Memory B cell (primary cell): ENCODE measurements at regions not wholly inside any gene's neighbourhood (a gene's known extent, or its start where the extent isn't known, plus 50 kb on each side); places are given as distances from the start of the nearest gene placed in this dataset.

Source experiments
- ATAC-seq: fragments of 150-1000 bp; cut with Tn5 transposase; 2 replicates; pipeline ENCODE4 v1.10.0; 2021; ENCODE audit warnings: low read depth, mild to moderate bottlenecking, moderate library complexity
- DNase-seq, 2 donors: peaks; one replicate each; pipeline ENCODE4 v3.0.0; 2022; ENCODE audit warnings: low spot score in 2 of 2
- H3K27ac Mint-ChIP-seq: one replicate; pipeline ENCODE4 v1.8.0; 2022; ENCODE audit warnings: mild to moderate bottlenecking, moderate library complexity, mixed read lengths
- H3K27me3 Mint-ChIP-seq: one replicate; pipeline ENCODE4 v1.8.0; 2022; ENCODE audit warnings: mixed read lengths
- H3K36me3 Mint-ChIP-seq: one replicate; pipeline ENCODE4 v1.8.0; 2022; ENCODE audit warnings: mild to moderate bottlenecking, mixed read lengths
- H3K4me1 Mint-ChIP-seq: one replicate; pipeline ENCODE4 v1.8.0; 2022; ENCODE audit warnings: mixed read lengths
- H3K4me3 Mint-ChIP-seq: one replicate; pipeline ENCODE4 v1.8.0; 2022; ENCODE audit warnings: mild to moderate bottlenecking, moderate library complexity, mixed read lengths
- H3K9me3 Mint-ChIP-seq: one replicate; pipeline ENCODE4 v1.8.0; 2022; ENCODE audit warnings: mixed read lengths

- Mint-ChIP-seq H3K27ac (no peak overlapping the region), H3K27me3 (no peaks in the 10 kb centered on the region), H3K36me3 (no peaks in the 10 kb centered on the region), H3K4me1 (no peaks in the 10 kb centered on the region), H3K4me3 (no peak overlapping the region), H3K9me3 (peaks cover 4% of the 10 kb centered on the region)
- DNase-seq (no peak), ATAC-seq (no peak)
Measured at GRCh38 chr4:63379750-63380522, 1029.3 kb downstream of the TECRL start.

- H3K36me3 Mint-ChIP-seq = no peaks in the 10 kb centered on the region
- ATAC-seq (no peak), DNase-seq (no peak)
- no peak overlapping the region for H3K4me3 Mint-ChIP-seq
- H3K27me3 Mint-ChIP-seq = no peaks in the 10 kb centered on the region
- no peak overlapping the region for H3K27ac Mint-ChIP-seq
- no peaks in the 10 kb centered on the region for H3K4me1 Mint-ChIP-seq
- H3K9me3 Mint-ChIP-seq = peaks cover 5% of the 10 kb centered on the region
Measured at GRCh38 chr4:63371001-63371400, 1038.2 kb downstream of the TECRL start.

DNA sequence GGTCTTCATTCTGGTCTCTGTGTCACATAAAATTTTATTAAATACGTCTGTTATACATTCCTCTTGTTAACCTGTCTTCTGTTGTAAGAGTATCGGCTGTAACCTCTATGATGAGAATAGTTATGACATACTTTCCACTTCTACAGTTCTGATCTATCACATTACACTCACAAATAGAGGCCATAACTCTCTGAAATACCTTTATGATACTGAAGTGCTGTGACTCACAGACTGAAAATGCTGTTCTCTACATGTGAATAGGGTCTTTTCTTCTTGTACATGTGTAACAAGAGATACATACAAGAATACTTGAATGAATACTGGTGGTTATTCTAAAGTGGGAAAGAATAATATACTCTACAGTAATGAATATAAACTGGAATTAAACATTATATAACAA lies 1047.6 kb downstream of the TECRL start:
- H3K4me1 Mint-ChIP-seq = no peaks in the 10 kb centered on the region
- no peak for DNase-seq
- no peak for ATAC-seq
- peaks cover 3% of the 10 kb centered on the region for H3K9me3 Mint-ChIP-seq
- H3K4me3 Mint-ChIP-seq = no peak overlapping the region
- H3K27me3 Mint-ChIP-seq = no peaks in the 10 kb centered on the region
- no peaks in the 10 kb centered on the region for H3K36me3 Mint-ChIP-seq
- H3K27ac Mint-ChIP-seq = no peak overlapping the region

- no peaks in the 10 kb centered on the region for H3K27me3 Mint-ChIP-seq
Measured at GRCh38 chr4:63361066-63361465, 1048.2 kb downstream of the TECRL start.

DNA sequence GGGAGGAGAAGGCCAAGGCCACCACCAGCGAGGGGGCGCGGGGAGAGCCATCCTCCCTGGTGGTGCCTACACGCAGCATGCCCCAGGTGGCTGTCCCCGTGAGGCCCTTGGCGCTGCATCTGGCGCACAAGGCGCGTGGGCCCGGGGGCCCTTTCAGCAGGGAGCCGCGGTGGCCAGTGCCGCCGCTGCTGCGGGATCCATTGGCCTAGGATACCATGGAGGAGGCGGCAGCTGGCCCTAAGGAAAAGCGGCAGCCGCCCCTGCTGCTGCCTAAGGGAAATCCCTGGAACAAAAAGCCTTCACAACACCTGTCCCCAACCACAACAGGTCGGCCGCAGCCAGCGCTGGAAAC lies 1059.6 kb downstream of the TECRL start:
- Mint-ChIP-seq H3K4me1 (no peaks in the 10 kb centered on the region), H3K27ac (no peak overlapping the region), H3K9me3 (peaks cover 4% of the 10 kb centered on the region), H3K36me3 (no peaks in the 10 kb centered on the region), H3K4me3 (no peak overlapping the region), H3K27me3 (no peaks in the 10 kb centered on the region)
- no peak for ATAC-seq
- DNase-seq = no peak

More at GRCh38 chr4:63361066-63361465, 1048.2 kb downstream of the TECRL start:
- no peaks in the 10 kb centered on the region for H3K36me3 Mint-ChIP-seq
- H3K9me3 Mint-ChIP-seq = peaks cover 3% of the 10 kb centered on the region
- no peak overlapping the region for H3K27ac Mint-ChIP-seq
- no peak overlapping the region for H3K4me3 Mint-ChIP-seq
- no peaks in the 10 kb centered on the region for H3K4me1 Mint-ChIP-seq
- no peak for ATAC-seq
- no peak for DNase-seq

DNA sequence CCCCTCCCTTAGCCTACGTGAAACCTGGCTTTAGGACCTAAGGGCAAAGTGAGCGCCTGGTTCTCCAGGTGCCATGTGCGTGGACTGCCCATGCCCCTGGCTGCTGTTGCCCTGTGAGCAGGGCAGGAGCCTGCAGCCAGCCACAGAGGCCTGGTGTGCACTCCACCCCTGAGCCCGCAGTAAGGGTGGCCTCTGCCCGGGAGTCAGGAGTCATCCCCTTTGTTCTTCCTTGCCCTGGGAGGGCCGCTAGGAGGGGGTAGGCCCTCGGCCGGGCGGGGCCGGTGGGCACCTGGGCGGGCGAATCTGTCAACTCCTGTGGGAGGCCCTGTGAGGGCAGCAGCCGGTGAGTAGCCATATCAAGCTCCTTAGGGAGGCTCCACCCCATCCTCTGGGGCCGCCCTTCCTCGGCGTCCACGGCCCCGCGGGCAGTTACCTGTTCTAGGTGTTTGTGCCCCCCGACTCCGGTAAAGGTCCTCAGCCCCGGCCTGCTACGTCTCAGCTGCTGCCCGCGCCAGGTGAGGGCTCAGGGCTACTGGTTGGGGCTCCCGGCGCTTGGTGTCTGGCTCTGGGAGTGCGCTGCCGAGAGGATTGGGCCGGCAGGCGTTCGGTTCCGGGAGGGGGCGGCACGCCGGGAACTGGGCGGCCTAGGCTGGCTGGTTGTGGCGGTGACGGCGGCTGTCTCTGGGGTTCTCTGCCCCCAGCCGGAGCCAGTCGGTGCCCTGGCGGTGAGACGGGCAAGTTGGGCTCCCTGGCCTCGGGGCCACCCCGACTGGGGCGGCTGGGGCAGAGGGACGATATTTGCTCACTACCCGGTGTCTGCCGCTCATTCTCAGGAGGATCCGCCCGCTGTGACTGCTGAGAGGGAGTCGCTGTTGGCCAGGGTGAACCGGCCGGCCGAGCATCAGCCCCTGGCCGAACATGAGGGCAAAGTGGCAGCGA lies 1060.2 kb downstream of the TECRL start:
- Mint-ChIP-seq H3K4me3 (no peak overlapping the region), H3K4me1 (no peaks in the 10 kb centered on the region), H3K27ac (no peak overlapping the region), H3K9me3 (peaks cover 2% of the 10 kb centered on the region), H3K36me3 (no peaks in the 10 kb centered on the region), H3K27me3 (no peaks in the 10 kb centered on the region)
- no peak for ATAC-seq
- no peak for DNase-seq

GRCh38 chr4:63325140-63325539 lies 1084.1 kb downstream of the TECRL start:
- Mint-ChIP-seq H3K4me1 (no peaks in the 10 kb centered on the region), H3K27ac (no peak overlapping the region), H3K9me3 (peaks cover 9% of the 10 kb centered on the region), H3K4me3 (no peak overlapping the region), H3K27me3 (no peaks in the 10 kb centered on the region), H3K36me3 (no peaks in the 10 kb centered on the region)
- no peak for ATAC-seq
- no peak for DNase-seq

- Mint-ChIP-seq H3K4me1 (no peaks in the 10 kb centered on the region), H3K27ac (no peak overlapping the region), H3K36me3 (no peaks in the 10 kb centered on the region), H3K9me3 (peaks cover 2% of the 10 kb centered on the region), H3K4me3 (no peak overlapping the region), H3K27me3 (no peaks in the 10 kb centered on the region)
- DNase-seq = no peak
- no peak for ATAC-seq
Measured at GRCh38 chr4:63316633-63317032, 1092.6 kb downstream of the TECRL start.

GRCh38 chr4:63315651-63316050 lies 1093.6 kb downstream of the TECRL start:
- DNase-seq (no peak), ATAC-seq (no peak)
- Mint-ChIP-seq H3K36me3 (no peaks in the 10 kb centered on the region), H3K9me3 (peaks cover 2% of the 10 kb centered on the region), H3K4me3 (no peak overlapping the region), H3K27ac (no peak overlapping the region), H3K27me3 (no peaks in the 10 kb centered on the region), H3K4me1 (no peaks in the 10 kb centered on the region)

GRCh38 chr4:63308697-63309096 lies 1100.6 kb downstream of the TECRL start:
- DNase-seq = no peak
- Mint-ChIP-seq H3K4me3 (no peak overlapping the region), H3K27me3 (no peaks in the 10 kb centered on the region), H3K9me3 (peaks cover 3% of the 10 kb centered on the region), H3K27ac (no peak overlapping the region), H3K4me1 (no peaks in the 10 kb centered on the region), H3K36me3 (no peaks in the 10 kb centered on the region)
- no peak for ATAC-seq

DNA sequence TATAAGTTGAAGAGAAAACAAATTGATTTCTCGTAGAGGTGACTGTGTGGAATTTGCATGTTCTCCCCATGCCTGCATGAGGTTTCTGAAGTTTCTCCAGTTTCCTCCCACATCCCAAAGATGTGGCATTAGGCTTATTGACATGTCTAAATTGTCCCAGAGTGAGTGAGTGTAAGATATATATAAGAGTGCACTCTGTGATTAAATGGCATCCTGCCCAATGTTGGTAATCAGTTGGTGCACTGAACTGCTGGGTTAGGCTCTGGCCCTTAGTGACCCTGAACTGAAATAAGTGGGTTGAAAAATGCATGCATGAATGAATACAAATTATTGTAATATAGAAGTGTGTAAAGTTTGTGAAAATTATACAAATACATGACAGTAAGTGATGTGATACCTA lies 1106.5 kb downstream of the TECRL start:
- Mint-ChIP-seq H3K4me3 (no peak overlapping the region), H3K27ac (no peak overlapping the region), H3K4me1 (no peaks in the 10 kb centered on the region), H3K27me3 (no peaks in the 10 kb centered on the region), H3K9me3 (peaks cover 3% of the 10 kb centered on the region), H3K36me3 (no peaks in the 10 kb centered on the region)
- ATAC-seq (no peak), DNase-seq (no peak)

GRCh38 chr4:63302078-63302477 lies 1107.2 kb downstream of the TECRL start:
- ATAC-seq = no peak
- H3K27me3 Mint-ChIP-seq = no peaks in the 10 kb centered on the region
- no peak overlapping the region for H3K27ac Mint-ChIP-seq
- no peaks in the 10 kb centered on the region for H3K36me3 Mint-ChIP-seq
- H3K4me3 Mint-ChIP-seq = no peak overlapping the region
- no peaks in the 10 kb centered on the region for H3K4me1 Mint-ChIP-seq
- no peak for DNase-seq
- peaks cover 5% of the 10 kb centered on the region for H3K9me3 Mint-ChIP-seq

GRCh38 chr4:63296773-63297172 lies 1112.5 kb downstream of the TECRL start:
- peaks cover 4% of the 10 kb centered on the region for H3K9me3 Mint-ChIP-seq
- ATAC-seq (no peak), DNase-seq (no peak)
- no peak overlapping the region for H3K4me3 Mint-ChIP-seq
- H3K36me3 Mint-ChIP-seq = no peaks in the 10 kb centered on the region
- H3K27ac Mint-ChIP-seq = no peak overlapping the region
- no peaks in the 10 kb centered on the region for H3K4me1 Mint-ChIP-seq
- H3K27me3 Mint-ChIP-seq = no peaks in the 10 kb centered on the region

- ATAC-seq = no peak
- Mint-ChIP-seq H3K27me3 (no peaks in the 10 kb centered on the region), H3K27ac (no peak overlapping the region), H3K36me3 (no peaks in the 10 kb centered on the region), H3K9me3 (peaks cover 2% of the 10 kb centered on the region), H3K4me3 (no peak overlapping the region), H3K4me1 (no peaks in the 10 kb centered on the region)
- DNase-seq = no peak
Measured at GRCh38 chr4:63275491-63275890, 1133.8 kb downstream of the TECRL start.
